DMS79 treated with DMSO at 0.1 percent for 48 hours (cell line): ENCODE measurements at regions not wholly inside any gene's neighbourhood (a gene's known extent, or its start where the extent isn't known, plus 50 kb on each side); places are given as distances from the start of the nearest gene placed in this dataset.
A peak's percentile ranks its signal among the peaks of the same experiment; 100 is the strongest.

Experiments used
- DNase-seq: peaks from one replicate; lab custom pipeline; 2025; lab: John Stamatoyannopoulos, UW

DNA sequence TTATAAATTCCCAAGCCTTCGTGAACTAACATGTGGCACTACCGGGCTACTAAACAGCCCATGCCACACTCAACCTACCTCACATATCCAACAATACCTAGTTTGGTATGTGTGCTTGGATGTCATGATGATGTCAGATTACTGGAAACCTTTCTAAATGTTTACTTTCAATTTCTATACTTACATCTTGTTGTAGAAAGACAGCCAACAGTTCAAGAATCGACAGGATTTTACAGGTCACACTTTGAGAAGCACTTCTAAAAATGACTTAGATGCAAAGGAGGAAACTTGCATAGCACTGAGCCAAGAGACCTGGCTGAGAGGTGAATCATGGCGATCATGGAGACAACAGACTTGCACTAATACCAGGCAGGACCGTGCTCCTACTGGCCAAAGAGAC, 209.9 kb downstream of the COL4A1 start:
- DNase-seq, result no peak

DNA sequence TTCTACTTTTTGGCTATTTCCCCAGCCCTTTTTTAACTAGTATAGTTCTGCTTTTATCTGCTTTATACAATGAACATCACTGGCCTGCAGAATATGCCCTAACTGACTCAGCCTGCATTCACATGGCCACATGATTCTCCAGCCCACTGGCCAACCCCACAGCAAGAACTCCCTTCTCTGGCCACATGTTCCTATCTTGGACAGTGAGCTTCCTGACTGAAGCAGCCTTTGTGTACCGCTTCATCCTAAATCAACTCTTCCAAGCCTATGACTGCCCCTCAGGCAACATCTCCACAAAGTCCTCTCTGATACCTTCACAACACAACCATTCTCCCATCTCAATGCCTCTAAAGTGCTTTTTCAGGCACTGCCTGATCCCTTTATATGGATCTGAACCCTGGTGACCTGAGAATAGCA, 214.1 kb downstream of the COL4A1 start:
- no peak for DNase-seq

DNA sequence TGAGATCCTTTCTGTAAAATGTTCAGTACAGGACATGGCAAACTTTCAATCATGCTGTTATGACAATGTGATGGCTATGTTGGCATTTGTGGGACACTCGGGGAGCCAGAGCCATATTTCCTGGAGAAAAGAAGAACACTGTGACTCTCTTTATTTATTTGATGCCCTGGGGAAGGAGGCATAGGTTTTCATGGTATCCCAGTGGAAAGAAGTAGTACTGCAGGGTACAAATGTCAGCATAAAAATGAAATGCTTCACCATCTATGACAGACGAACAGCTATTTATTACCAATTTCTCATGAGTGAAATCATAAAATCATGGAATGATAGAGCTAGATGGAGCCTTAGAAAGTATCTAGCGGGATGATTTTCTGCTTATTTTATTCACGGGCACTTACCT, 217.1 kb downstream of the COL4A1 start:
- no peak for DNase-seq

DNA sequence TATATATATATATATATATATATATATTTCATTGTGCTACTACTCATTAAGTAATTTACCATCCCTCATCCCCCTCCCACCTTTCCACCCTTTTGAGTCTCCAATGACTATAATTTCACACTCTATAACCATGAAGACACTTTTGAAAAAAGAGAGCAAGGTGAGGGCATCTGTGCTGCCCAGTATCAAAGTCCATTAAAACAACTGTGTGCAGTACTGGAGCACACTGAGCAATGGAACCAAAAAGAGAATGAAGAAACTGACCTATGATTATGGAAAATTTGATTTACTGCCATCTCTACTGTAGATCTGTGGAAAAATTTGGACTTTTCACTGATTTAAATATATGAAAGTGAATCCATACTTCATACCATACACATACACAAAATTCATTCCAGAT, 217.9 kb downstream of the COL4A1 start:
- no peak for DNase-seq

DNA sequence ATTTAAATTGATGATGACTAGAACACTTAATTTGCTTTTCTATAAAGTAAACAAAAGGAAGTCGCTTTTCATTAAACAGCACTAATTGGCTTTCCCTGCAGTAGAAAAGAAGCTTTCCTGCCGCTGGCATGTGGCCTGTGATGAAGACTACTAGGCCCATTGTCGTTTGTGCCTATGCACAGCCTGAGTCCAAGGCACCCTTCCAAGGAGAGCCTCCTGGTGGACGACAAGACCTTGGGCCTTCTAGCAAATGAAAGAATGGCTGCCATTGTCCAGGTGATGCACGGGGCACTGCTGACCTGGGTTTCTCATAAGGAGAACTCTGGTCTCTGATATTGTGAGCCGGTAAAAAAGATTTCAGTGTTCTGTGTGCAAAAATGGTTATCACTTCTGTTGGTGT, 233.0 kb downstream of the COL4A1 start:
- DNase-seq, result no peak

DNA sequence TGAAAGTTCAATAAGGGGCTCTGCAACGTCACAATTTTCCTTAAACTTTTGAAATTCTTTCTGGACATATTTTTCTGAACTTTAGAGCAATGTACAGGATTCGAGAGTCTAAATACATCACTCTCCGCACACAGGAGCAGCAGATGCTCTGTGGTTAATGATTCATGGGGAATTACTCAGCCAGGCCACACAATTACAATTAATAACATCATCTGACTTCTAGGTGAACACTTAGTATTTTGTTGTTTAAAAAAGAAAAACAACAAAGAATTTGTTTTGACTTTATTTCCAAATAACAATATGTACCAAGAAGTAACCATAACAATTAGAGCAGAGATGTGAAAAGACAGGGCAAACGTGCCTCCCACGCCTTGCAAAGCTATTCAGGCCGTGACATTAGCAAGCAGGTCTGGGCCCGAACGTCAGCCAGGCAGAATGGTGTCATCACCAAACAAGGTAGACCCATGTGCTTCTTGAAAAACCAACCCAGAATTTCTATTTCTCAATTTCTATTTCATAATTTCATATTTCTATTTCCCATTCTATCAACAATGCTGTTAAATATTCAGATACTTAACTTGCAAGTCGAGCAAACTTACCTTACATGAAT, 236.3 kb downstream of the COL4A1 start:
- no peak for DNase-seq

DNA sequence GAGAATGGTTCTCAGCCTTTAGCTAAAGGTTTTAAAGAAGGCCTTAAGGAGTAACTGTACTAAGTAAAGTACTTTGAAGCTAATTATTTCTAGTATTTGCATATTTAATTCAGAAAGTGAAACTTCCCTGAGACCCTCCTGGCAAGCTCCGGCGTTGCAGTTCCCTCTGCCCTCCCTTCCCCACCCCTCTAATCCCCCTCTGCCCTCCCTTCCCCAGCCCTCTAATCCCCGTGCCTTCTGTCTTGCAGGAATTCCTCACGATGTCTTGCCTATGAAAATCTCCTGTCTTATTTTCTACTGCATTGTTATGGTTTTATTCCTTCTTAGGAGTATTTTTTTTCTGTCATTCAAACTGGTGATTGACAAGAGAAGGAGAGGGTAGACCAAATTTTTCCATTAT, 236.9 kb downstream of the COL4A1 start:
- no peak for DNase-seq

DNA sequence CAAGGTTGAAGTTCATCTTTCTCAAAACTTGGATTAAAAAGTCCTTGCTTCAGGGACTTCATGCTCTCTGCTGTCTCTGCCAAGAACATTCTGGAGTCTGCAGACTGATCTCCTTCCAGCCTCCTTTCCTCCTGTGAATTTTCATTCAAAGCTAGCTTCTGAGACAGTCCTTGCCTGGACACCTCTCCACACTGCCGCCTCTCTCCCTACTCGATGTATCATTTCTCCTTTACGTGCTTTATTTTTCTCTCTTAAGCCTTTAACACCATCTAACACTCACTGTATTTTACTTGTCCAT, 238.8 kb downstream of the COL4A1 start:
- no peak for DNase-seq

DNA sequence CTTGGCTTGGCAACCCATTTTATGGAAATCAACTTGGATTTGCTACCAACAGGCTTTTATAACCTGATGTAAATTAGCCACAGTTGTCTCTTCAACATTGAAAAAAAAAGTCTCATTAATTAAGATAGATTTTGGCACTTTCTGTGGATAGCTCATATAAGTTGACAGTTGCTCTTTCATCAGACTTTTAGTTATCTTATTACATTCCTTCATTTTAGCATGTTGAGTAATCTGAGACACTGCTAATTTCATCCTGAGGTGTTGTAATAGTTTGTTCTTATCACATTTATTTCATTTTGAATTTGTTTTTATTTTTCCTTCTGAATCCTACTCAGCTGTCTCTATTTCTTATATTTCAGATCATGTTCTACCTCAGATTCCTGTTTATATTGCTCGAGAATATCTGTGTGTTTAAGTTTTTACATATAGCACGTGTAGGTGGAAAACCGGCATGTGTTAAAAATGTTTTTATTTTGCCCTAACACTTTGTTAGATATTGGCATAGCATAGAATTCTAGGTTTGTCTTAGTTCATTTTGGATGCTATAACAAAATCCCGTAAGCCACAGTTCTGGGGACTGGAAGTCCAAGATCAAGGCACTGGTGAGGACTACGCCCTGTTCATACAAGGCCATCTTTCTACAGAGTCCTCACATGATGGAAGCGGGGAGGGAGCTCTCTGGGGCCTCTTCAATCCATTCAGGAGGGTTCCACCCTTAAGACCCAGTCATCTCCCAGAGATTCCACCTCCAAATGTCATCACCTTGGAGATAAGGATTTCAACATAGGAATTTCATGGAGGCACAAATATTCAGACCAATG, 239.4 kb downstream of the COL4A1 start:
- no peak for DNase-seq

DNA sequence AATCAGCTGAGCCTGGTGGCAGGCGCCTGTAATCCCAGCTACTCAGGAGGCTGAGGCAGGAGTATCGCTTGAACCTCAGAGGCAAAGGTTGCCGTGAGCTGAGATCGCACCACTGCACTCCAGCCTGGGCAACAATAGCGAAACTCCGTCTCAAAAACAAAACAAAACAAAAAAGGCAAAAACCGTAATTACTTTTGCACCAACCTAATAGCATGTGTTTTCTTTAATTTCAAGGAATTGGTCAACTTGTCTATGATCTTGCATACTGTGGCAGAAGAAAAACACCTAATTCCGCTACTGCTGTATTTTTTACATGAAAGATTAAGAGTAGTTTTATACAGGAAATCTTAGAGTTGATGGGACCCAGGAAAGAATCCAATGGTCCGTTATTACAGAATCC, 241.2 kb downstream of the COL4A1 start:
- no peak for DNase-seq

DNA sequence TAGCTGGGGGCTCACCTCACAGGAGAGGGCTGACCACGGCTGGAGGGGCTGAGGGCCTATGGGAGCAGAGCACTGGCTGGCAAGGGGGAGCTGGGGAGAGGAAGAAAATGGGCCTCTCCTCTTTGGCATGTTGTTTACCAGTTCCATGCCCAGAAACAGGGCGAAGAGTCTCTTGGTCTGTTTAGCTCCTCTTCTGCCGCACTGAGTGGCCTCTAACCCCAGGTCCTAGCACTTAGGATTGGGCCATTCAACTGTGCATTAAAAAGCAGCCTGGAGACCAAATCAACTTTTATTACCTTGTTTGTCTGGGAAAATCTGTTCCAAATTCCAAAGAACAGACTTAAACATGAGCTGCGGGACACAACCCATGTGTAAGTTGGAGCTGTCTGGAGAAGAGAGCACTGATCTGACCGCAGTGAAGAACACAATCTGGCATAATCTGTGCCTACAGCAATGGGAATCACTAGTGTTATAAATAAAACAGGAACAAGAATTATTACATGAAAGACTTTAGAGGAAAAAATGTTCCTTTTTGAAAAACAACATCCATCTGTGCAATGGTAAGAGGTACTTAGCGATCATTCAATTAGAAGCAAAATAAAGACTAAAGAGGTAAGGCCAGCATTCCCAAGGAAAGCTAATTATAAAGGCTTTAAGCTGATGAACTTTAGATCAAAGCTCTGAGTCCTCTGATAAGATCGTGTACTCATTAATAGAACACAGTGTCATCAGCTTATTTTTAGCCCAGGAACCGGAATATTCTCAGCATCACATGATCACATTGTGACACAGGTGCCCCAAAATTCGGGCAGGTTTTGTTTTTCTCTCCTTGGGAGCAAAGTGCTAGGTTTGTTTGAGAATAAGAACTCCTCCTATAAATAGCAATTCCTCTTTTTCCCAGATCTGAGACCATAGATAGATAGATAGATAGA, 243.2 kb downstream of the COL4A1 start:
- DNase-seq, result no peak

DNA sequence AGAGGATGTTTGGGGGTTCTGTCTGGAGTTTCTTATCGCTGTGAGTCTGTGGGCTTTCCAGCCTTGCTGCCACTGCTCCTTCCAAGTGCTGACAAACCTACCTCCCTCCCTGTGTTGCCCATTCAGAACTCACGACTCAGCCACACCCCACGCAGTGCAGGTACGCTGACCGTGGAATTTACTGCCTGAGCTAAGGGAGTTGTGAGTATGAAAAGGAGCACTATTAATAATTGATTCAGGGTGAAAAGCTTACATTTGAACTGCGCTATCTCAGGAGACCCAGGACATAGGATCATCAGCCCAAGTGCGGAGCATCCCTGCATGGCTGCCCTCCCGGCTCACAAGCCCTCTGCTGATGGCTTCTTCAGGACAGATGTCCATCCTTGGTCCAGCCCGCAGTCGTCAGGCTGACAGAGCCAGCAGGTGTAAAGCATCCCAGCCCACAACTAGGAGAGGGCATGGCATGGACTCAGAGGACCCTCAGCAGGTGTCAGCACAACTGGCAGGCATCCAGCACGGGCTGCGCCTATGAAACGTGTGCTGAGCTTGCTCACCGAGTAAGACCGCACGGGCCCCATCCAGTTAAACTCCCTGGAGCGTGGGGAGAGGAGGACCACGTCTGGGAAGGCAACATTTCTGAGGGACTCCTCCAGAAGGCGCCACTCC, 244.0 kb downstream of the COL4A1 start:
- DNase-seq, result peak; percentile 86

DNA sequence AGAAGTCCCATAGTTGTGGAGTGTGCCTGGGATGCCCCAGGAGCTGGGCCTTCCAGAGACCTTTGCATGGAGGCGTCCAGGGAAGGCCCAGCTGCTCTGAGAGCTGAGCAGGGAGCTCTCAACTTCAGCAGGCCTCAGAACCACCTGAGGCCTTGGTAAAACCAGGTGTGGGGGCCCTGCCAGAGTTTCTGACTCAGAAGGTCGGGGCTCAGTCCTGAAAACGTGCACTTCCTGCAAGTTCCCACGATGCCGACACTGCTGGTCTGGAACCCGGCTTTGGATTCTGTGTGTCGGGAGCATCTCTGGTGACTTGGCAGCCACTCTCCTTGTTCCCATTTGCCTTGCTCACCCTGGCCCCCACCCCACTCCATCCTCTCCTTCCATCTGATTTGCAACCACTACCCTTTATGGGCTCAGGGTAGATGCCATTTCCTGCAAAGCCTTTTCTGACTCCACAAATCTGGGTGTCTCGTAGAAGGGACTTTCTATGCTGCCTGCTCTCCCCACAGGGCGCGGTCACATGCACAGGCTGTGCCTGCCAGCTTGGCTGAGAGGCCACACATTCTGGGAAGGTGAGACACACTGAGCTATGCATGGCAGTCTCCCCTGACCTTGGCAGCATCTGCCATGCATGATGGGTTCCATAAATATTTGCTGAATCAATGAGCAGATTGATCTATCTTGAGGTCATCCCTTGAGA, 244.7 kb downstream of the COL4A1 start:
- DNase-seq, result no peak

DNA sequence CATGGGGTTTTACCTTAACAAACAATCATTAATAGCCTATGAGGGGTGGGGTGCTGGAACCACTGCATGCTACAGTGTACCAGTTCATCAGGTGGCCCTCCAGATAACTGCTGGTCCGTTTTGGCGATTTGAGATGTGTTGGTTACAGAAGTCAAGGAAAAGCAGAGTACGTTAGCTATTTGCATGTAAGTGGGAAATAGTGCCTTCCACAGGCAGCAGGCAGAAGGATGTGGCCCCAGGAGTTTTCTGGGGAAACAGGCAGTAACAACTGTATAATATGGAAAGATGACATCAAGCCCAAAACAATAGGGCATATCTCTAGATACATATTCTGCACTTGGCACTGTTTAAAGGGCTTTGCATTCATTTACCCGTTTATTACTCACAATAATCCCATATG, 245.7 kb downstream of the COL4A1 start:
- no peak for DNase-seq

DNA sequence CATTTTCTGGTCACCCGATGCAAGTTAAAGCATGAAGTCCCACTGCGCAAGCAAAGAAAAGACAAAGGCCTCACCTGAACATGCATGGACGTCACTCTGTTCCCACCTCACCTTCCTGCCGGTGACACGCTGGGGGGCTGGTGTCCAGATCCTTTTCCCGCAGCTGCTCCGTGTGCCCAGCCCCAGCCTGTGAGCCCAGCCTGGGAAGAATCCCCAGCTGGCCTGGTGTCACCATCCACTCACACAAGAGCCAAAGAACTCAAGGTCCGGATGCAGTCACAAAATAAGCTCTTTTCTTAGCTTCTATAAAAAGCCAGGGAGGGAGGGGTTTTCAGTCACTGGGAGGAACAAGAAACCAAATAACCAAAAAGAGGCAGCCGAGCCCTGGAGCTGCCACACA, 249.9 kb downstream of the COL4A1 start:
- DNase-seq, result no peak

DNA sequence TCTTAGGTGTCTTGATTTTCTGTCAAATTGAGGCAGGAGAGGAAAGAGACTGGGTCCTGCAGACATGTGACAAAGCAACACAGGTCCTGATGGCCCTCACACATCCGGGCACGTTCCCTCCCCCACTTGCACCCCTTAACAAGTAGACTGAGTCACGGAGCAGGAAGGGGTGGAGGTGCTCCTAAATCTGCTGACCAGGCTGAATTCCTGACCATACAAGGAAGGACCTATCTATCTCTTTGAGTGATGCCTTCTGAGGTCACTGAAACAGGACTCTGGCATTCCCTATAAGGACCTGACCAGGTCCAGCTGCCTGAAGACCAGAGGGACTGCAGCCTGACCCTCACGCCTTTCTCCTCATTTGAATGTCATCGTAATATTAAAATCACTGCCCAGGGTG, 250.3 kb downstream of the COL4A1 start:
- DNase-seq, result no peak

DNA sequence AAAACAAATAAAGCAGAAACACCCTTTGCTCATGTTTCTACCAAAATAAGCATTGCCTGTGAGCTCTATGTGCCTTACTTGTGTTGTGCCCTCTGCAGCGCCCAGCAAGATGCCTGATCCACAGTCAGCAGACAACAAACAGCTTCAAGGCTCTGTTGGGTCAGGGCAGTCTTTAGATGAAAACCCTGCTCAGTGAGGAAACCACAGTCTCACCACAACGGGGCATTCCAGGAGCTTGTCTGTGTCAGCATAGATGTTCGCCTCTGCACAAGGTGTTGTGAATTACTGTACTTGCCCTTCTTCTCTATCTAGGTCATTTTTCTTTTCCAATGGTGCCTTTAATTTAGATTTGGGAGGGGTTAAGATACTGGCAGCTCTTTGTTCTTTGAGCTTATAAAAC, 251.9 kb downstream of the COL4A1 start:
- DNase-seq, result no peak

DNA sequence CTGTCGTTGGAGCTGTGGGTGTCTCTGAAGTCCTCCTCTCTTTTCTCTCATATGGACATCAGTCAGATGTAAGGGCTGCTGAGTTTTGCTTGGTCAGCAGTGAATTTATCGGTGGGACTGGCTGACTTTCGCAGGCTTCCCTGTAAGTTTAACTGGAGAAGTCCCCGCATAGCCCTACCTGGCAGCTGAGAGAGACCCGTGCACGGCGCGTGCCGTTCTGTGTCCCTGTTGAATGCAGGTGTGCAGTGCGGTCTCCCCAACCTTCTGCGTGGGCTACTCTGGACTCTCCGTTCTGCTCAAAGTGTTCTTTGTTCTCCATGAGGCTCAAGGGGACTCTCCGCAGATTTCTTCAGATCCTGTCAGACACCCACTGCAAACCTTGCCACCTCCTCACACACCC, 252.9 kb downstream of the COL4A1 start:
- DNase-seq, result no peak

DNA sequence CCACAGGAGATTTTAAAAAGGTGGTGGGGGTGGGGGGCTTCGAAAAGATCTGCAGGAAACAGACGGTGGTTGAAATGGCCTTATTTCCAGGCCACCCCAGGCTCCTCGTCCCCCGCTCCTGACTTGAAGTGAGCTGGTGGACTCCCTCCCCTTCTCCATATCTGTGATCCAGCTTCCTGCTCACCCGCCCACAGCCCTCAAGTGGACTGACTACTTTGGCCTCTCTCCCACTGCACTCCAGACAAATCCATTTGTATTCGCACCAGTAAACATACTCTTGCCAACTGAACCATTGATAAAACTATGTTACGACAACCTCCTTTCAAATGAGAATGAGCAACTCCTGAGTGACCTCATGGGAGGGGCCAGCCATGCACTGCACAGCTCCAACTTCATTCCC, 259.5 kb downstream of the COL4A1 start:
- peak; percentile 100 for DNase-seq

DNA sequence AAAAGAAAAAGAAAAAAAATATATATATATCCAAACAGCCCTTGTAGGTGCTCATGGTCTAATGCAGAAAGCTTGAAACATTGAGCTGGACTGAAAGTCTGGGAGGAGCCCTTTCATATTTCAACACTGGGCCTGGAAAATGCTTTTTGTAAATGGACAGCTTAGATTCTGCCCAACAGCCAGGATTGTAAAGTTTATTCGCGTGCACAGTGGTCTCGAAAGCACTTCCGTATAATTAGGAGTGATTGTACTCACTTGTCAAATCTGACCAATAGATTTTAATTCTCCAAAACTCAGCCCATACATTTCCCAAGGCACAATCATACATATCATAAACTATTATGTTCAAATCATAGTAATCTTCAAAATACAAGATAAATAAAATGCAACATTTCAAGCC, 260.1 kb downstream of the COL4A1 start:
- peak; percentile 84 for DNase-seq

DNA sequence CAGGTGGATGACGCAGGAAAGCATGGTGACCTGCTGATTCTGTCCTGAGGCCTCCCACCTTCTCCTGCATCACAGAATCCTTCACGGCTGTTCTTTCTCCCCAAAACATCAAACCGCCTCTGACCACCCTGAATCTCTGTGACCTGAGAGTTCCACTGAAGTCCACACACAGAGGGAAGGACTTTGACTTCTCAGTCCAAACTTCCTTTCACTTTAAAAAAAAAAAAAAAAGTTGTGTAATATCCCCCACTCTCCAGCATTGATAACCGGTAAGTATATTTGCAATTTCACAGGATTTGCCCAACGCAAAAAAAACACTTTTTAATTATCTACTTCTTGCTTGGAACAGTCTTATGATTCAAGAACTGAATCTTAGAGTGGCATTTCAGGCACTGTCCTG, 259.5 kb upstream of the IRS2 start:
- no peak for DNase-seq

DNA sequence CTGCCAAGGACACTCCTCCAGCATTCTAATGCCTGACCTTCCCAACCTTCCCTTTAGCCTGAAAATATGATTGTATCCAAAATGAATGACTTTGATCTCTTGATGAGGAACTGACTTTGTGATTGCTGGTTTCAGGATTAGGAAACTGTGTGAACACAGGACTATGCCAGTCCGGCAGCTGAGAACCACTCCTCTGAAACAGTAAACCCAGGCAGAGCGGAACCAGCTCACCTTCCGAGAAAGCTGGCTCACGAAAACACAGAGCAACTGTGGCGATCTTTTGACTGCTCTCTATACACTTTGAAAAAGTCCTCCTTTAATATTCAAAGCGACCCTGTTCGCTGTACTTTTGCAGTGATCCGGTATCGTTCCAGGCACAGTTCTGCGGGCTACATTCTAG, 258.8 kb upstream of the IRS2 start:
- peak; percentile 95 for DNase-seq
